NCI-H510A (cell line): ENCODE measurements at regions not wholly inside any gene's neighbourhood (a gene's known extent, or its start where the extent isn't known, plus 50 kb on each side); places are given as distances from the start of the nearest gene placed in this dataset.

Experiments
- DNase-seq: peaks from one replicate; lab custom pipeline; 2025; lab: John Stamatoyannopoulos, UW

- no peak for DNase-seq
These were observed 55.1 kb downstream of the PJA1 start for GRCh38 chrX:69110116-69110530.

- DNase-seq = no peak
These were observed 55.5 kb downstream of the PJA1 start for GRCh38 chrX:69109706-69110105.

- DNase-seq = no peak
These were observed 56.1 kb downstream of the PJA1 start for GRCh38 chrX:69109036-69109663.

GRCh38 chrX:69107747-69108401 is 57.4 kb downstream of the PJA1 start:
- no peak for DNase-seq

- no peak for DNase-seq
These were observed 58.0 kb downstream of the PJA1 start for GRCh38 chrX:69107231-69107739.

GRCh38 chrX:69104756-69105434 is 60.4 kb downstream of the PJA1 start:
- no peak for DNase-seq

- no peak for DNase-seq
These were observed 61.7 kb downstream of the PJA1 start for GRCh38 chrX:69103539-69103938.

- DNase-seq = no peak
These were observed 62.5 kb downstream of the PJA1 start for GRCh38 chrX:69102612-69103194.

GRCh38 chrX:69101683-69102251 is 63.5 kb downstream of the PJA1 start:
- no peak for DNase-seq

GRCh38 chrX:69100478-69100877 is 64.8 kb downstream of the PJA1 start:
- no peak for DNase-seq

- no peak for DNase-seq
These were observed 67.6 kb downstream of the PJA1 start for GRCh38 chrX:69097451-69098236.

GRCh38 chrX:69096963-69097362 is 68.3 kb downstream of the PJA1 start:
- DNase-seq = no peak

- no peak for DNase-seq
These were observed 70.1 kb downstream of the PJA1 start for GRCh38 chrX:69094977-69095669.

GRCh38 chrX:69093960-69094871 is 71.0 kb downstream of the PJA1 start:
- no peak for DNase-seq

- no peak for DNase-seq
These were observed 75.2 kb downstream of the PJA1 start for GRCh38 chrX:69090022-69090421.

GRCh38 chrX:69089203-69089602 is 76.0 kb downstream of the PJA1 start:
- no peak for DNase-seq

- DNase-seq = no peak
These were observed 76.9 kb downstream of the PJA1 start for GRCh38 chrX:69088171-69088938.

- DNase-seq = no peak
These were observed 79.4 kb downstream of the PJA1 start for GRCh38 chrX:69085826-69086225.

GRCh38 chrX:69085151-69085550 is 80.1 kb downstream of the PJA1 start:
- DNase-seq = no peak
